GM18870 (cell line): ENCODE measurements at regions not wholly inside any gene's neighbourhood (a gene's known extent, or its start where the extent isn't known, plus 50 kb on each side); places are given as distances from the start of the nearest gene placed in this dataset.

Experiments used
- ATAC-seq: cut with Tn5 transposase; IDR thresholded peaks from one replicate; pipeline ENCODE4 v1.9.1; 2021; ENCODE audit warnings: moderate library complexity; ENCODE audit not compliant: unreplicated experiment

GRCh38 chr5:71862507-71863060 lies 143.5 kb downstream of the CARTPT start:
- ATAC-seq: no peak

GRCh38 chr5:71864730-71865601 lies 145.9 kb downstream of the CARTPT start:
- no peak for ATAC-seq

- no peak for ATAC-seq
These were observed 146.7 kb downstream of the CARTPT start for GRCh38 chr5:71865665-71866320.

- no peak for ATAC-seq
These were observed 153.3 kb downstream of the CARTPT start for GRCh38 chr5:71872311-71872864.

- ATAC-seq: no peak
These were observed 154.1 kb downstream of the CARTPT start for GRCh38 chr5:71873191-71873591.

GRCh38 chr5:71874521-71874920 lies 155.4 kb downstream of the CARTPT start:
- no peak for ATAC-seq

GRCh38 chr5:71877511-71877910 lies 158.4 kb downstream of the CARTPT start:
- ATAC-seq: no peak

- ATAC-seq: no peak
These were observed 161.5 kb downstream of the CARTPT start for GRCh38 chr5:71880536-71880935.

- ATAC-seq: no peak
These were observed 164.0 kb downstream of the CARTPT start for GRCh38 chr5:71882826-71883741.

- no peak for ATAC-seq
These were observed 164.6 kb downstream of the CARTPT start for GRCh38 chr5:71883742-71884103.

GRCh38 chr5:71884926-71885325 lies 165.9 kb downstream of the CARTPT start:
- ATAC-seq: no peak

- no peak for ATAC-seq
These were observed 167.3 kb downstream of the CARTPT start for GRCh38 chr5:71886406-71886805.

GRCh38 chr5:71887680-71888079 lies 168.6 kb downstream of the CARTPT start:
- ATAC-seq: peak; percentile 98

- ATAC-seq: no peak
These were observed 172.3 kb downstream of the CARTPT start for GRCh38 chr5:71891406-71891805.

- ATAC-seq: no peak
These were observed 172.8 kb downstream of the CARTPT start for GRCh38 chr5:71891856-71892255.

- ATAC-seq: no peak
These were observed 173.7 kb downstream of the CARTPT start for GRCh38 chr5:71892641-71893365.

GRCh38 chr5:71893451-71893850 lies 174.4 kb downstream of the CARTPT start:
- ATAC-seq: no peak

GRCh38 chr5:71894091-71894490 lies 175.0 kb downstream of the CARTPT start:
- ATAC-seq: no peak

GRCh38 chr5:71895546-71895945 lies 176.5 kb downstream of the CARTPT start:
- no peak for ATAC-seq

GRCh38 chr5:71899865-71900342 lies 180.8 kb downstream of the CARTPT start:
- ATAC-seq: no peak
